ENCODE measurements at regions not wholly inside any gene's neighbourhood (a gene's known extent, or its start where the extent isn't known, plus 50 kb on each side); places are given as distances from the start of the nearest gene placed in this dataset.

DNA sequence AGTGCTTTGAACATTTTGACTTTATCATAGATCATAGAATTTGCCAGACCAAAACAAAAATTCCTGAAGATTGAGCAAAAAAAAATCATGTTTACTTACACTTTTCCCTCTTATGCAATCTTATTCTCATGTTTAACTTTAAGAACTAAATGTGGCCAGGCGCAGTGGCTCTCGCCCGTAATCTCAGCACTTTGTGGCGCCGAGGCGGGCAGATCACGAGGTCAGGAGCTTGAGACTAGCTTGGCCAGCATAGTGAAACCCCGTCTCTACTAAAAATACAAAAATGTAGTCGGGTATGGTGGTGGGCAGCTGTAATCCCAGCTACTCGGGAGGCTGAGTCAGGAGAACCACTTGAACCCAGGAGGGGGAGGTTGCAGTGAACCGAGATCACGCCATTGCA is 227.9 kb upstream of the KYNU start:
- Mint-ChIP-seq H3K9me3 (ENCODE audit: unreplicated experiment) (peaks cover 4% of the 10 kb centered on the region), H3K4me1 (ENCODE audit: low read depth, unreplicated experiment) (no peaks in the 10 kb centered on the region), H3K4me3 (ENCODE audit: unreplicated experiment) (no peak overlapping the region), H3K36me3 (ENCODE audit: unreplicated experiment) (no peaks in the 10 kb centered on the region), H3K27ac (ENCODE audit: unreplicated experiment) (no peak overlapping the region), H3K27me3 (ENCODE audit: unreplicated experiment) (peaks cover 3% of the 10 kb centered on the region)
- DNase-seq: no peak
- TF ChIP-seq, protein P1, sequence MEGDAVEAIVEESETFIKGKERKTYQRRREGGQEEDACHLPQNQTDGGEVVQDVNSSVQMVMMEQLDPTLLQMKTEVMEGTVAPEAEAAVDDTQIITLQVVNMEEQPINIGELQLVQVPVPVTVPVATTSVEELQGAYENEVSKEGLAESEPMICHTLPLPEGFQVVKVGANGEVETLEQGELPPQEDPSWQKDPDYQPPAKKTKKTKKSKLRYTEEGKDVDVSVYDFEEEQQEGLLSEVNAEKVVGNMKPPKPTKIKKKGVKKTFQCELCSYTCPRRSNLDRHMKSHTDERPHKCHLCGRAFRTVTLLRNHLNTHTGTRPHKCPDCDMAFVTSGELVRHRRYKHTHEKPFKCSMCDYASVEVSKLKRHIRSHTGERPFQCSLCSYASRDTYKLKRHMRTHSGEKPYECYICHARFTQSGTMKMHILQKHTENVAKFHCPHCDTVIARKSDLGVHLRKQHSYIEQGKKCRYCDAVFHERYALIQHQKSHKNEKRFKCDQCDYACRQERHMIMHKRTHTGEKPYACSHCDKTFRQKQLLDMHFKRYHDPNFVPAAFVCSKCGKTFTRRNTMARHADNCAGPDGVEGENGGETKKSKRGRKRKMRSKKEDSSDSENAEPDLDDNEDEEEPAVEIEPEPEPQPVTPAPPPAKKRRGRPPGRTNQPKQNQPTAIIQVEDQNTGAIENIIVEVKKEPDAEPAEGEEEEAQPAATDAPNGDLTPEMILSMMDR (IDR thresholded peaks at IDR 0.05; ENCODE audit: partially characterized antibody, unreplicated experiment): no peak

DNA sequence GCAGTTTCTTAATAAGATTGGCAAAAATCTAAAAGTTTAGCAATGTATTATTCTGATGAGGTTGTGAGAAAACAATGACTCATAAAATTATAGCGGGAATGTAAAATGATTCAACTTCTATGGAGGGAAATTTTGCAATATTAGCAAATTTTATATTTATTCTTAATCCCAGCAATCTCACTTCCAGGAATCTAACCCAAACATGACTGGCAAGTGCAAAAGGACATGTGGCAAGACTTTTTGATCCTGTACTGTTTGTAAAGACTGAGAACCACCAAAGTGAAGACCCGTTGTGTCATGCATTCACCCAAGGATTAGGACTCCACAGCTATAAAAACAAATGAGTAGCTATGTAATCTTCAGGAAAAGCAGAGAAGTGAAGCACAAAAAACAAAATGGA is 234.8 kb upstream of the KYNU start:
- H3K36me3 Mint-ChIP-seq (ENCODE audit: unreplicated experiment): peaks cover 4% of the 10 kb centered on the region
- no peaks in the 10 kb centered on the region for H3K4me1 Mint-ChIP-seq (ENCODE audit: low read depth, unreplicated experiment)
- peaks cover 1% of the 10 kb centered on the region for H3K27me3 Mint-ChIP-seq (ENCODE audit: unreplicated experiment)
- TF ChIP-seq, protein P1 (IDR thresholded peaks at IDR 0.05; ENCODE audit: partially characterized antibody, unreplicated experiment): no peak
- no peak overlapping the region for H3K27ac Mint-ChIP-seq (ENCODE audit: unreplicated experiment)
- no peak overlapping the region for H3K4me3 Mint-ChIP-seq (ENCODE audit: unreplicated experiment)
- no peaks in the 10 kb centered on the region for H3K9me3 Mint-ChIP-seq (ENCODE audit: unreplicated experiment)
- DNase-seq: no peak

DNA sequence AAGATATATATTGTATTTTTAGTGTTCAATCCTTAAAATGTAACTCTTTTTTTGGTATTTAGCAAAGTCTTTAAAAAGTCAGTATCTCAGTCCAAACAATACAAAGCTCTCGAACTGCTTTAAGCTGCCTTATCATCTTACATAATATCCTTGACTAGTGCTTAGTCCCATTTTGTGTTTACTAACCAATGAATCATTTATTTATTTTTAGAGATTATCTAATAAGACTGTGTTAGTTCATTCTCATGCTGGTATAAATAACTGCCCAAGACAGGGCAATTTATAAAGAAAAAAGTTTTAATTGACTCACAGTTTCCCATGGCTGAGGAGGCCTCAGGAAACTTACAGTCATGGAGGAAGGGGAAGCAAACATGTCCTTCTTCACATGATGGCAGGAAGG is 248.3 kb upstream of the KYNU start:
- no peaks in the 10 kb centered on the region for H3K4me1 Mint-ChIP-seq (ENCODE audit: low read depth, unreplicated experiment)
- no peaks in the 10 kb centered on the region for H3K9me3 Mint-ChIP-seq (ENCODE audit: unreplicated experiment)
- H3K4me3 Mint-ChIP-seq (ENCODE audit: unreplicated experiment): no peak overlapping the region
- no peak overlapping the region for H3K27ac Mint-ChIP-seq (ENCODE audit: unreplicated experiment)
- DNase-seq: no peak
- no peaks in the 10 kb centered on the region for H3K27me3 Mint-ChIP-seq (ENCODE audit: unreplicated experiment)
- TF ChIP-seq, protein P1 (IDR thresholded peaks at IDR 0.05; ENCODE audit: partially characterized antibody, unreplicated experiment): no peak
- H3K36me3 Mint-ChIP-seq (ENCODE audit: unreplicated experiment): no peaks in the 10 kb centered on the region

DNA sequence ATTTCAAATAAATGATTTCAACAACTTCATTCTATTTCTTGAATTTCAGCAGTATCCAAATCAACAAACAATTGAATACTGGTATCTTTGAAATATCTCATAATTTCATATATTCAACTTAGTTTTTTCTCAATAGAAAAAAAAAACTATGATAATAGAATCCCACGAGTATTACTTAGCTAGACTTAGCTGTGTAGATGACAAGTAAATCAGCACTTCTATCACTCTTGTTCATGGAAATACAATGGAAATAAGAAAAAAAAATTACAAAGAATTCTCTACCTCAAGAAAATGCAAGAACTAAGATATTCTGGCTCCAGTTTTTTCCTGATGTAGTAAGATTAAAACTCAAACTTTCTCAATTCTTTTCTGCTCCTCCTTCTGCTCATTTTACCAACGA is 256.2 kb upstream of the KYNU start:
- Mint-ChIP-seq H3K4me3 (ENCODE audit: unreplicated experiment) (no peak overlapping the region), H3K27ac (ENCODE audit: unreplicated experiment) (no peak overlapping the region), H3K9me3 (ENCODE audit: unreplicated experiment) (no peaks in the 10 kb centered on the region), H3K27me3 (ENCODE audit: unreplicated experiment) (no peaks in the 10 kb centered on the region), H3K4me1 (ENCODE audit: low read depth, unreplicated experiment) (no peaks in the 10 kb centered on the region), H3K36me3 (ENCODE audit: unreplicated experiment) (no peaks in the 10 kb centered on the region)
- TF ChIP-seq, protein P1 (IDR thresholded peaks at IDR 0.05; ENCODE audit: partially characterized antibody, unreplicated experiment): no peak
- no peak for DNase-seq

DNA sequence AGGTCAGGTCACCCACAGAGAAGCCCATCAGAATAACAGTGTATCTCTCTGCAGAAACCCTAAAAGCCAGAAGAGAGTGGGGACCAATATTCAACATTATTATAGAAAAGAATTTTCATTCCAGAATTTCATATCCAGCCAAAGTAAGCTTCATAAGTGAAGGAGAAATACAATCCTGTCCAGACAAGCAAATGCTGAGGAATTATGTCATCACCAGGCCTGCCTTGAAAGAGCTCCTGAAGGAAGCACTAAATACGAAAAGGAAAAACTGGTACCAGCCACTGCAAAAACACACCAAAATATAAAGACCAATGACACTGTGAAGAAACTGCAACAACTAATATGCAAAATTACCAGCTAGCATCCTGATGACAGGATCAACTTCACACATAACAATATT is 260.0 kb upstream of the KYNU start:
- Mint-ChIP-seq H3K4me1 (ENCODE audit: low read depth, unreplicated experiment) (no peaks in the 10 kb centered on the region), H3K27me3 (ENCODE audit: unreplicated experiment) (no peaks in the 10 kb centered on the region), H3K9me3 (ENCODE audit: unreplicated experiment) (no peaks in the 10 kb centered on the region), H3K27ac (ENCODE audit: unreplicated experiment) (no peak overlapping the region), H3K4me3 (ENCODE audit: unreplicated experiment) (no peak overlapping the region), H3K36me3 (ENCODE audit: unreplicated experiment) (no peaks in the 10 kb centered on the region)
- DNase-seq: no peak
- TF ChIP-seq, protein P1 (IDR thresholded peaks at IDR 0.05; ENCODE audit: partially characterized antibody, unreplicated experiment): no peak
